HG02970 (cell line): ENCODE measurements at regions not wholly inside any gene's neighbourhood (a gene's known extent, or its start where the extent isn't known, plus 50 kb on each side); places are given as distances from the start of the nearest gene placed in this dataset.
"Not testable (repeated sequence)": the region's sequence is repeated elsewhere in the genome, so short reads cannot be mapped to it uniquely, and the experiment has no call there.

Source experiments
- ATAC-seq: cut with Tn5 transposase; IDR thresholded peaks from one replicate; pipeline ENCODE4 v1.9.1; 2021; ENCODE audit warnings: mild to moderate bottlenecking, moderate library complexity, moderate number of reproducible peaks; ENCODE audit not compliant: unreplicated experiment, low FRiP score

- ATAC-seq: no peak
These were observed 141.9 kb upstream of the FAM241A start for GRCh38 chr4:112003231-112003907.

- ATAC-seq: no peak
These were observed 140.2 kb upstream of the FAM241A start for GRCh38 chr4:112005027-112005426.

GRCh38 chr4:112007391-112007790 is 137.9 kb upstream of the FAM241A start:
- ATAC-seq: no peak

GRCh38 chr4:112015960-112016359 is 129.3 kb upstream of the FAM241A start:
- no peak for ATAC-seq

- ATAC-seq: no peak
These were observed 121.8 kb upstream of the FAM241A start for GRCh38 chr4:112023402-112023950.

- ATAC-seq: no peak
These were observed 119.2 kb upstream of the FAM241A start for GRCh38 chr4:112026058-112026457.

GRCh38 chr4:112029771-112030171 is 115.5 kb upstream of the FAM241A start:
- no peak for ATAC-seq

- no peak for ATAC-seq
These were observed 113.4 kb upstream of the FAM241A start for GRCh38 chr4:112031712-112032328.

GRCh38 chr4:112036886-112037285 is 108.4 kb upstream of the FAM241A start:
- ATAC-seq: no peak

- ATAC-seq: no peak
These were observed 106.4 kb upstream of the FAM241A start for GRCh38 chr4:112038861-112039260.

GRCh38 chr4:112049119-112049518 is 96.1 kb upstream of the FAM241A start:
- ATAC-seq: not testable (repeated sequence)

- ATAC-seq: no peak
These were observed 91.4 kb upstream of the FAM241A start for GRCh38 chr4:112053825-112054350.

GRCh38 chr4:112055100-112055499 is 90.2 kb upstream of the FAM241A start:
- ATAC-seq: no peak

GRCh38 chr4:112057470-112057869 is 87.8 kb upstream of the FAM241A start:
- ATAC-seq: no peak

GRCh38 chr4:112058433-112058832 is 86.8 kb upstream of the FAM241A start:
- ATAC-seq: no peak

- no peak for ATAC-seq
These were observed 85.0 kb upstream of the FAM241A start for GRCh38 chr4:112060212-112060611.

GRCh38 chr4:112061207-112061817 is 83.9 kb upstream of the FAM241A start:
- ATAC-seq: no peak

- ATAC-seq: no peak
These were observed 82.0 kb upstream of the FAM241A start for GRCh38 chr4:112063260-112063659.

GRCh38 chr4:112069110-112069509 is 76.1 kb upstream of the FAM241A start:
- ATAC-seq: no peak

GRCh38 chr4:112073181-112073580 is 72.1 kb upstream of the FAM241A start:
- ATAC-seq: no peak

- no peak for ATAC-seq
These were observed 70.0 kb upstream of the FAM241A start for GRCh38 chr4:112075129-112075753.
